H1 (cell line): ENCODE measurements at regions not wholly inside any gene's neighbourhood (a gene's known extent, or its start where the extent isn't known, plus 50 kb on each side); places are given as distances from the start of the nearest gene placed in this dataset.

Source experiments
- CTCF ChIA-PET: fragments of 300-600 bp; sonication (Branson Sonifier 250); formaldehyde crosslinking; loops from one replicate; lab custom pipeline; 2021; ENCODE audit not compliant: partially characterized antibody; lab: Charles Lee
- POLR2A ChIA-PET: fragments of 300-600 bp; sonication (Branson Sonifier 250); formaldehyde crosslinking; loops from one replicate; lab custom pipeline; 2021; ENCODE audit warnings: inconsistent platforms; ENCODE audit not compliant: partially characterized antibody; lab: Charles Lee
- DNase-seq, 2 experiments: peaks; one replicate each; pipeline versions ENCODE4 v3.0.0 to v3.0.0-alpha.2; 2010 to 2022; ENCODE audit warnings: low spot score in 2 of 2, low read depth in 1 of 2, mixed read lengths in 1 of 2
- FAIRE-seq: peaks from 2 replicates; lab custom pipeline; 2011; peaks lifted over from hg19 to GRCh38; lab: Jason Lieb, UNC
- H2AFZ ChIP-seq: 2 replicates; pipeline ENCODE4 v1.8.1; 2012; ENCODE audit warnings: low read length, inconsistent platforms
- H2AK5ac ChIP-seq: 2 replicates; pipeline ENCODE4 v1.6.1; 2013; ENCODE audit warnings: low read depth, low read length
- H2BK120ac ChIP-seq: replicated peaks from 2 replicates; pipeline ENCODE3; 2013; ENCODE audit warnings: low read depth, low read length, inconsistent platforms
- H2BK12ac ChIP-seq: 2 replicates; pipeline ENCODE4 v1.6.1; 2013; ENCODE audit warnings: low read depth, low read length
- H2BK15ac ChIP-seq: 2 replicates; pipeline ENCODE4 v1.6.1; 2013; ENCODE audit warnings: low read length
- H2BK20ac ChIP-seq: 2 replicates; pipeline ENCODE4 v1.6.1; 2013; ENCODE audit warnings: low read length
- H2BK5ac ChIP-seq: 2 replicates; pipeline ENCODE4 v1.6.1; 2013; ENCODE audit warnings: low read depth, low read length
- H3K14ac ChIP-seq: 2 replicates; pipeline ENCODE4 v1.6.1; 2013; ENCODE audit warnings: inconsistent platforms; ENCODE audit not compliant: insufficient read length
- H3K18ac ChIP-seq: 2 replicates; pipeline ENCODE4 v1.6.1; 2013; ENCODE audit warnings: low read length; ENCODE audit errors: extremely low read depth
- H3K23ac ChIP-seq: 2 replicates; pipeline ENCODE4 v1.6.1; 2013; ENCODE audit warnings: inconsistent platforms; ENCODE audit not compliant: insufficient read length
- H3K23me2 ChIP-seq: 2 replicates; pipeline ENCODE4 v1.6.1; 2013; ENCODE audit warnings: low read depth, low read length
- H3K27ac ChIP-seq: 2 replicates; pipeline ENCODE4 v1.6.1; 2011; ENCODE audit warnings: low read depth, low read length, inconsistent platforms
- H3K27me3 ChIP-seq, 4 experiments: replicated peaks in 1 of 4; 1 replicate in 1 of 4; 2 replicates in 3 of 4; pipeline versions ENCODE4 v1.6.1 to v1.8.1; 2011 to 2013; ENCODE audit warnings: low read length in 3 of 4, mild to moderate bottlenecking in 3 of 4, inconsistent platforms in 2 of 4, mixed read lengths in 2 of 4, moderate library complexity in 1 of 4; ENCODE audit not compliant: control insufficient read depth in 3 of 4, insufficient read depth in 3 of 4; ENCODE audit errors: extremely low read depth in 1 of 4
- H3K36me3 ChIP-seq, 4 experiments: 2 replicates each; pipeline versions ENCODE4 v1.6.1 to v1.8.1; 2011 to 2013; ENCODE audit warnings: mild to moderate bottlenecking in 4 of 4, low read length in 3 of 4, moderate library complexity in 2 of 4, control low read depth in 1 of 4, inconsistent platforms in 1 of 4; ENCODE audit not compliant: insufficient read depth in 4 of 4, control insufficient read depth in 2 of 4
- H3K4ac ChIP-seq: replicated peaks from 2 replicates; pipeline ENCODE3; 2013; ENCODE audit warnings: low read length, low read depth, mixed read lengths, inconsistent platforms; ENCODE audit not compliant: insufficient read length
- H3K4me1 ChIP-seq, 4 experiments: replicated peaks in 1 of 4; 1 replicate in 1 of 4; 2 replicates in 3 of 4; pipeline versions ENCODE4 v1.6.1 to v1.8.1; 2011 to 2013; ENCODE audit warnings: low read length in 3 of 4, inconsistent platforms in 2 of 4, mixed read lengths in 1 of 4; ENCODE audit not compliant: insufficient read depth in 4 of 4, control insufficient read depth in 3 of 4
- H3K4me2 ChIP-seq, 2 experiments: 2 replicates each; pipeline versions ENCODE4 v1.6.1 to v1.8.1; 2011 to 2013; ENCODE audit warnings: low read depth in 2 of 2, low read length in 2 of 2, control low read depth in 1 of 2, inconsistent platforms in 1 of 2, mild to moderate bottlenecking in 1 of 2; ENCODE audit not compliant: insufficient read depth in 1 of 2
- H3K4me3 ChIP-seq, 4 experiments: fragments of 200-600, 300-600 bp in 1 of 4; sonication (generic), shearing (Covaris generic), sonication (Bioruptor Twin) in 1 of 4; 2 replicates each; pipeline versions ENCODE4 v1.5.1 to v1.8.1; 2011 to 2016; ENCODE audit warnings: low read length in 4 of 4, low read depth in 3 of 4, control low read depth in 2 of 4, inconsistent platforms in 2 of 4, mild to moderate bottlenecking in 2 of 4, mixed read lengths in 1 of 4, moderate library complexity in 1 of 4; ENCODE audit not compliant: insufficient read depth in 2 of 4; ENCODE audit errors: extremely low read depth in 1 of 4
- H3K56ac ChIP-seq: replicated peaks from 2 replicates; pipeline ENCODE3; 2013; ENCODE audit warnings: low read depth, mild to moderate bottlenecking, mixed read lengths, low read length, inconsistent platforms; ENCODE audit not compliant: insufficient read length
- H3K79me1 ChIP-seq: 2 replicates; pipeline ENCODE4 v1.6.1; 2013; ENCODE audit warnings: low read depth, low read length, control low read depth
- H3K79me2 ChIP-seq, 2 experiments: 2 replicates each; pipeline versions ENCODE4 v1.6.1 to v1.8.1; 2012 to 2013; ENCODE audit warnings: low read length in 2 of 2, mild to moderate bottlenecking in 2 of 2, inconsistent platforms in 1 of 2; ENCODE audit not compliant: insufficient read depth in 2 of 2, control insufficient read depth in 1 of 2
- H3K9ac ChIP-seq, 4 experiments: replicated peaks in 1 of 4; 1 replicate in 1 of 4; 2 replicates in 3 of 4; pipeline versions ENCODE4 v1.6.1 to v1.8.1; 2011 to 2013; ENCODE audit warnings: low read depth in 3 of 4, low read length in 3 of 4, control low read depth in 2 of 4, mild to moderate bottlenecking in 2 of 4, moderate library complexity in 2 of 4, inconsistent platforms in 1 of 4; ENCODE audit errors: extremely low read depth in 1 of 4
- H3K9me3 ChIP-seq, 2 experiments: 2 replicates each; pipeline versions ENCODE4 v1.6.1 to v1.8.1; 2012 to 2013; ENCODE audit warnings: mild to moderate bottlenecking in 2 of 2, moderate library complexity in 2 of 2, control low read depth in 1 of 2, inconsistent platforms in 1 of 2, low read depth in 1 of 2, low read length in 1 of 2, mixed read lengths in 1 of 2; ENCODE audit not compliant: insufficient read depth in 2 of 2
- H4K20me1 ChIP-seq, 2 experiments: replicated peaks in 1 of 2; 2 replicates each; pipeline versions ENCODE3 to v1.8.1; 2011 to 2013; ENCODE audit warnings: inconsistent platforms in 2 of 2, low read length in 2 of 2, mild to moderate bottlenecking in 1 of 2; ENCODE audit not compliant: insufficient read depth in 2 of 2, control insufficient read depth in 1 of 2
- H4K5ac ChIP-seq: 2 replicates; pipeline ENCODE4 v1.6.1; 2013; ENCODE audit warnings: low read length, low read depth, mixed read lengths, inconsistent platforms; ENCODE audit not compliant: insufficient read length
- H4K8ac ChIP-seq: 2 replicates; pipeline ENCODE4 v1.8.0; 2013; ENCODE audit warnings: mild to moderate bottlenecking, moderate library complexity, low read length, inconsistent platforms; ENCODE audit not compliant: insufficient read depth; ENCODE audit errors: extremely low read depth
- H4K91ac ChIP-seq: replicated peaks from 2 replicates; pipeline ENCODE3; 2013; ENCODE audit warnings: low read length, mixed read lengths, inconsistent platforms; ENCODE audit not compliant: insufficient read length
- WGBS, 2 experiments: shearing (Covaris generic) in 1 of 2; methylation state at CpG; one replicate each; pipeline versions ENCODE4 v1.1.6 to v1.1.7; 2013 to 2015; ENCODE audit warnings: low lambda C conversion rate in 2 of 2, mixed read lengths in 2 of 2, inconsistent platforms in 1 of 2, low coverage in 1 of 2, missing lambda C conversion rate in 1 of 2; ENCODE audit not compliant: insufficient replicate concordance in 2 of 2, insufficient coverage in 1 of 2, insufficient read length in 1 of 2; ENCODE audit errors: extremely low coverage in 1 of 2, missing lambda C conversion rate in 1 of 2; 5-methylcytosine and 5-hydroxymethylcytosine counted together
- TF ChIP-seq, protein P1 (sequence below): fragments of 300-600 bp; sonication (generic); IDR thresholded peaks from 2 replicates; pipeline ENCODE4 v1.7.1; 2012; ENCODE audit warnings: low read length, moderate library complexity, mild to moderate bottlenecking, inconsistent platforms; ENCODE audit not compliant: insufficient replicate concordance

DNA sequence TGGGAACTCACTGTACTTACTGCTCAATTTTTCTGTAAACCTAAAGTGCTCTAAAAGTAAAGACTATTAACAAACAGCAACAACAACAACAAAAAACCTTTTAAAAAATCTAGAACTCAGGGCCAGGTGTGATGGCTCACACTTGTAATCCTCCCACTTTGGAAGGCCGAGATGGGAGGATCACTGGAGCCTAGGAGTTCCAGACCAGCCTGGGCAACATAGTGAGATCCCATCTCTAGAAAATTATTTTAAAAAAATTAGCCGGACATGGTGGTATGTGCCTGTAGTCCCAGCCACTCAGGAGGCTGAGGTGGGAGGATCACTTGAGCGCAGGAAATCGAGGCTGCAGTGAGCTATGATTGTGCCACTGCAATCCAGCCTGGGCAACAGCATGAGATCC is 161.8 kb downstream of the NUP210 start:
- no peak overlapping the region for H3K4me2 ChIP-seq
- H2BK15ac ChIP-seq, result no peak overlapping the region
- H3K79me1 ChIP-seq, result no peaks in the 10 kb centered on the region
- H2AFZ ChIP-seq, result no peak overlapping the region
- DNase-seq (no peak), FAIRE-seq (no peak)
- no peak overlapping the region for H3K14ac ChIP-seq
- no peak overlapping the region for H3K18ac ChIP-seq
- no peak overlapping the region for H4K91ac ChIP-seq
- no peak overlapping the region for H2BK120ac ChIP-seq
- H4K20me1 ChIP-seq, result no peaks in the 10 kb centered on the region
- no peak overlapping the region for H3K23ac ChIP-seq
- H3K4me1 ChIP-seq, result peaks cover 0 to 2% (median 0%) of the 10 kb centered on the region in 4 experiments; a peak in 1 of 7 replicates
- ChIA-PET POLR2A (no interaction called here), CTCF (interaction anchor here (0.8 to 4.2 kb wide), 6 partner anchors 8 to 236 kb away, joined by 3 to 18 read pairs (median 6); no protein-coding TSS in a partner anchor)
- WGBS, 2 experiments, result 94% methylated on average over 4 of the region's 4 CpGs; no CpG with 5 or more reads in 1 of the 2 experiments
- no peaks in the 10 kb centered on the region for H3K27me3 ChIP-seq
- no peaks in the 10 kb centered on the region for H3K36me3 ChIP-seq
- no peak overlapping the region for H3K4ac ChIP-seq
- no peaks in the 10 kb centered on the region for H3K9me3 ChIP-seq
- H2BK12ac ChIP-seq, result no peak overlapping the region
- H2BK20ac ChIP-seq, result no peak overlapping the region
- H3K27ac ChIP-seq, result no peak overlapping the region
- no peaks in the 10 kb centered on the region for H3K79me2 ChIP-seq
- H2BK5ac ChIP-seq, result no peak overlapping the region
- no peak overlapping the region for H3K4me3 ChIP-seq
- H4K8ac ChIP-seq, result no peak overlapping the region
- no peaks in the 10 kb centered on the region for H3K23me2 ChIP-seq
- H3K9ac ChIP-seq, result no peak overlapping the region
- H2AK5ac ChIP-seq, result no peak overlapping the region
- H3K56ac ChIP-seq, result no peak overlapping the region
- H4K5ac ChIP-seq, result no peak overlapping the region
- TF ChIP-seq, protein P1, sequence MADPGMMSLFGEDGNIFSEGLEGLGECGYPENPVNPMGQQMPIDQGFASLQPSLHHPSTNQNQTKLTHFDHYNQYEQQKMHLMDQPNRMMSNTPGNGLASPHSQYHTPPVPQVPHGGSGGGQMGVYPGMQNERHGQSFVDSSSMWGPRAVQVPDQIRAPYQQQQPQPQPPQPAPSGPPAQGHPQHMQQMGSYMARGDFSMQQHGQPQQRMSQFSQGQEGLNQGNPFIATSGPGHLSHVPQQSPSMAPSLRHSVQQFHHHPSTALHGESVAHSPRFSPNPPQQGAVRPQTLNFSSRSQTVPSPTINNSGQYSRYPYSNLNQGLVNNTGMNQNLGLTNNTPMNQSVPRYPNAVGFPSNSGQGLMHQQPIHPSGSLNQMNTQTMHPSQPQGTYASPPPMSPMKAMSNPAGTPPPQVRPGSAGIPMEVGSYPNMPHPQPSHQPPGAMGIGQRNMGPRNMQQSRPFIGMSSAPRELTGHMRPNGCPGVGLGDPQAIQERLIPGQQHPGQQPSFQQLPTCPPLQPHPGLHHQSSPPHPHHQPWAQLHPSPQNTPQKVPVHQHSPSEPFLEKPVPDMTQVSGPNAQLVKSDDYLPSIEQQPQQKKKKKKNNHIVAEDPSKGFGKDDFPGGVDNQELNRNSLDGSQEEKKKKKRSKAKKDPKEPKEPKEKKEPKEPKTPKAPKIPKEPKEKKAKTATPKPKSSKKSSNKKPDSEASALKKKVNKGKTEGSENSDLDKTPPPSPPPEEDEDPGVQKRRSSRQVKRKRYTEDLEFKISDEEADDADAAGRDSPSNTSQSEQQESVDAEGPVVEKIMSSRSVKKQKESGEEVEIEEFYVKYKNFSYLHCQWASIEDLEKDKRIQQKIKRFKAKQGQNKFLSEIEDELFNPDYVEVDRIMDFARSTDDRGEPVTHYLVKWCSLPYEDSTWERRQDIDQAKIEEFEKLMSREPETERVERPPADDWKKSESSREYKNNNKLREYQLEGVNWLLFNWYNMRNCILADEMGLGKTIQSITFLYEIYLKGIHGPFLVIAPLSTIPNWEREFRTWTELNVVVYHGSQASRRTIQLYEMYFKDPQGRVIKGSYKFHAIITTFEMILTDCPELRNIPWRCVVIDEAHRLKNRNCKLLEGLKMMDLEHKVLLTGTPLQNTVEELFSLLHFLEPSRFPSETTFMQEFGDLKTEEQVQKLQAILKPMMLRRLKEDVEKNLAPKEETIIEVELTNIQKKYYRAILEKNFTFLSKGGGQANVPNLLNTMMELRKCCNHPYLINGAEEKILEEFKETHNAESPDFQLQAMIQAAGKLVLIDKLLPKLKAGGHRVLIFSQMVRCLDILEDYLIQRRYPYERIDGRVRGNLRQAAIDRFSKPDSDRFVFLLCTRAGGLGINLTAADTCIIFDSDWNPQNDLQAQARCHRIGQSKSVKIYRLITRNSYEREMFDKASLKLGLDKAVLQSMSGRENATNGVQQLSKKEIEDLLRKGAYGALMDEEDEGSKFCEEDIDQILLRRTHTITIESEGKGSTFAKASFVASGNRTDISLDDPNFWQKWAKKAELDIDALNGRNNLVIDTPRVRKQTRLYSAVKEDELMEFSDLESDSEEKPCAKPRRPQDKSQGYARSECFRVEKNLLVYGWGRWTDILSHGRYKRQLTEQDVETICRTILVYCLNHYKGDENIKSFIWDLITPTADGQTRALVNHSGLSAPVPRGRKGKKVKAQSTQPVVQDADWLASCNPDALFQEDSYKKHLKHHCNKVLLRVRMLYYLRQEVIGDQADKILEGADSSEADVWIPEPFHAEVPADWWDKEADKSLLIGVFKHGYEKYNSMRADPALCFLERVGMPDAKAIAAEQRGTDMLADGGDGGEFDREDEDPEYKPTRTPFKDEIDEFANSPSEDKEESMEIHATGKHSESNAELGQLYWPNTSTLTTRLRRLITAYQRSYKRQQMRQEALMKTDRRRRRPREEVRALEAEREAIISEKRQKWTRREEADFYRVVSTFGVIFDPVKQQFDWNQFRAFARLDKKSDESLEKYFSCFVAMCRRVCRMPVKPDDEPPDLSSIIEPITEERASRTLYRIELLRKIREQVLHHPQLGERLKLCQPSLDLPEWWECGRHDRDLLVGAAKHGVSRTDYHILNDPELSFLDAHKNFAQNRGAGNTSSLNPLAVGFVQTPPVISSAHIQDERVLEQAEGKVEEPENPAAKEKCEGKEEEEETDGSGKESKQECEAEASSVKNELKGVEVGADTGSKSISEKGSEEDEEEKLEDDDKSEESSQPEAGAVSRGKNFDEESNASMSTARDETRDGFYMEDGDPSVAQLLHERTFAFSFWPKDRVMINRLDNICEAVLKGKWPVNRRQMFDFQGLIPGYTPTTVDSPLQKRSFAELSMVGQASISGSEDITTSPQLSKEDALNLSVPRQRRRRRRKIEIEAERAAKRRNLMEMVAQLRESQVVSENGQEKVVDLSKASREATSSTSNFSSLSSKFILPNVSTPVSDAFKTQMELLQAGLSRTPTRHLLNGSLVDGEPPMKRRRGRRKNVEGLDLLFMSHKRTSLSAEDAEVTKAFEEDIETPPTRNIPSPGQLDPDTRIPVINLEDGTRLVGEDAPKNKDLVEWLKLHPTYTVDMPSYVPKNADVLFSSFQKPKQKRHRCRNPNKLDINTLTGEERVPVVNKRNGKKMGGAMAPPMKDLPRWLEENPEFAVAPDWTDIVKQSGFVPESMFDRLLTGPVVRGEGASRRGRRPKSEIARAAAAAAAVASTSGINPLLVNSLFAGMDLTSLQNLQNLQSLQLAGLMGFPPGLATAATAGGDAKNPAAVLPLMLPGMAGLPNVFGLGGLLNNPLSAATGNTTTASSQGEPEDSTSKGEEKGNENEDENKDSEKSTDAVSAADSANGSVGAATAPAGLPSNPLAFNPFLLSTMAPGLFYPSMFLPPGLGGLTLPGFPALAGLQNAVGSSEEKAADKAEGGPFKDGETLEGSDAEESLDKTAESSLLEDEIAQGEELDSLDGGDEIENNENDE, result no peak
